T-cell (primary cell): ENCODE measurements at regions not wholly inside any gene's neighbourhood (a gene's known extent, or its start where the extent isn't known, plus 50 kb on each side); places are given as distances from the start of the nearest gene placed in this dataset.

Source experiments
- ATAC-seq, 4 experiments: fragments of 200-7000 bp in 3 of 4; fragments of 150-1000 bp in 1 of 4; cut with Tn5 transposase; replicated peaks in 1 of 4; 1 replicate in 3 of 4; 2 replicates in 1 of 4; pipeline ENCODE4 v1.10.0; 2021; ENCODE audit warnings: moderate library complexity in 3 of 4, mild to moderate bottlenecking in 2 of 4, moderate number of reproducible peaks in 1 of 4
- CTCF ChIA-PET, 2 donors: fragments of 300-600 bp; sonication (Branson Sonifier 250); formaldehyde crosslinking; loops; one replicate each; lab custom pipeline; 2022; ENCODE audit warnings: antibody characterized with exemption in 2 of 2; lab: Charles Lee
- POLR2A ChIA-PET, 2 donors: fragments of 300-600 bp; sonication (Branson Sonifier 250); formaldehyde crosslinking; loops; one replicate each; lab custom pipeline; 2022; ENCODE audit warnings: antibody characterized with exemption in 2 of 2; lab: Charles Lee
- DNase-seq, 35 experiments: peaks; one replicate each; pipeline versions ENCODE4 v3.0.0 to v3.0.0-alpha.2; 2013 to 2023
- H3K27ac ChIP-seq: one replicate; pipeline ENCODE4 v1.5.1; 2013; ENCODE audit warnings: low read length
- H3K27me3 ChIP-seq, 2 experiments: replicated peaks in 1 of 2; 1 replicate in 1 of 2; 2 replicates in 1 of 2; pipeline versions ENCODE4 v1.6.1 to v1.7.0; 2013; ENCODE audit warnings: low read length in 1 of 2, mixed read lengths in 1 of 2; ENCODE audit not compliant: control insufficient read depth in 2 of 2, insufficient read depth in 2 of 2; ENCODE audit errors: extremely low read depth in 1 of 2
- H3K36me3 ChIP-seq, 2 donors: 1 replicate in 1 of 2; 2 replicates in 1 of 2; pipeline versions ENCODE4 v1.6.1 to v1.7.0; 2013; ENCODE audit warnings: low read length in 1 of 2; ENCODE audit not compliant: control insufficient read depth in 2 of 2, insufficient read depth in 1 of 2; ENCODE audit errors: extremely low read depth in 1 of 2
- H3K4me1 ChIP-seq, 2 experiments: 1 replicate in 1 of 2; 2 replicates in 1 of 2; pipeline versions ENCODE4 v1.6.1 to v1.7.0; 2013; ENCODE audit warnings: low read length in 2 of 2, mixed read lengths in 1 of 2; ENCODE audit not compliant: insufficient read depth in 2 of 2, control insufficient read depth in 1 of 2; ENCODE audit errors: extremely low read depth in 1 of 2
- H3K4me3 ChIP-seq, 2 donors: 1 replicate in 1 of 2; 2 replicates in 1 of 2; pipeline versions ENCODE4 v1.5.1 to v1.7.0; 2013; ENCODE audit warnings: mild to moderate bottlenecking in 2 of 2, low read length in 1 of 2, moderate library complexity in 1 of 2; ENCODE audit not compliant: control insufficient read depth in 1 of 2; ENCODE audit errors: extremely low read depth in 1 of 2
- H3K9me3 ChIP-seq: 2 replicates; pipeline ENCODE4 v1.7.0; 2013
- H3K27ac Mint-ChIP-seq, 2 donors: one replicate each; pipeline ENCODE4 v1.8.0; 2020 to 2021; ENCODE audit warnings: mild to moderate bottlenecking in 2 of 2, mixed read lengths in 2 of 2
- H3K27me3 Mint-ChIP-seq, 2 donors: one replicate each; pipeline ENCODE4 v1.8.0; 2021 to 2022; ENCODE audit warnings: mixed read lengths in 2 of 2
- H3K36me3 Mint-ChIP-seq: one replicate; pipeline ENCODE4 v1.8.0; 2021; ENCODE audit warnings: mixed read lengths
- H3K4me1 Mint-ChIP-seq, 3 donors: one replicate each; pipeline ENCODE4 v1.8.0; 2020 to 2022; ENCODE audit warnings: mixed read lengths in 3 of 3, mild to moderate bottlenecking in 1 of 3
- H3K4me3 Mint-ChIP-seq, 3 donors: one replicate each; pipeline ENCODE4 v1.8.0; 2020 to 2022; ENCODE audit warnings: mild to moderate bottlenecking in 3 of 3, mixed read lengths in 3 of 3, moderate library complexity in 3 of 3
- H3K9me3 Mint-ChIP-seq, 3 donors: one replicate each; pipeline ENCODE4 v1.8.0; 2020 to 2022; ENCODE audit warnings: mixed read lengths in 3 of 3
- WGBS: methylation state at CpG from one replicate; pipeline ENCODE4 v1.1.5; 2013; ENCODE audit warnings: missing lambda C conversion rate; ENCODE audit not compliant: insufficient coverage; 5-methylcytosine and 5-hydroxymethylcytosine counted together

- H3K27ac ChIP-seq = no peak overlapping the region
- peaks cover 0 to 3% of the 10 kb centered on the region in 2 experiments for H3K4me1 ChIP-seq
- Mint-ChIP-seq H3K9me3 (peaks cover 0 to 10% (median 0%) of the 10 kb centered on the region in 3 donors), H3K36me3 (no peaks in the 10 kb centered on the region), H3K4me3 (no peak overlapping the region), H3K27ac (no peak overlapping the region), H3K4me1 (peaks cover 0 to 2% (median 0%) of the 10 kb centered on the region in 3 donors), H3K27me3 (peaks cover 51 to 69% of the 10 kb centered on the region in 2 donors)
- DNase-seq = no peak
- no peaks in the 10 kb centered on the region for H3K9me3 ChIP-seq
- ChIA-PET POLR2A (no interaction called here), CTCF (no interaction called here)
- no peak overlapping the region for H3K4me3 ChIP-seq
- no peaks in the 10 kb centered on the region for H3K36me3 ChIP-seq
- ATAC-seq = no peak
- peaks cover 8 to 40% of the 10 kb centered on the region in 2 experiments for H3K27me3 ChIP-seq
- WGBS = no CpG with 5 or more reads among the region's 1 CpG
Observed at GRCh38 chr1:22297999-22298398, 153.7 kb upstream of the ZBTB40 start.

- Histone ChIP-seq H3K4me1 (no peaks in the 10 kb centered on the region), H3K27me3 (peaks cover 2 to 4% of the 10 kb centered on the region in 2 experiments), H3K9me3 (no peaks in the 10 kb centered on the region), H3K27ac (no peak overlapping the region), H3K36me3 (no peaks in the 10 kb centered on the region), H3K4me3 (no peak overlapping the region)
- ATAC-seq (no peak), DNase-seq (no peak)
- H3K9me3 Mint-ChIP-seq = peaks cover 6 to 9% (median 6%) of the 10 kb centered on the region in 3 donors
- H3K4me1 Mint-ChIP-seq = no peaks in the 10 kb centered on the region
- POLR2A ChIA-PET = no interaction called here
- peaks cover 49 to 50% of the 10 kb centered on the region in 2 donors for H3K27me3 Mint-ChIP-seq
- H3K4me3 Mint-ChIP-seq = no peak overlapping the region
- CTCF ChIA-PET = no interaction called here
- H3K36me3 Mint-ChIP-seq = no peaks in the 10 kb centered on the region
- no peak overlapping the region for H3K27ac Mint-ChIP-seq
Observed at GRCh38 chr1:22303816-22304215, 147.8 kb upstream of the ZBTB40 start.

- DNase-seq (no peak), ATAC-seq (no peak)
- POLR2A ChIA-PET = no interaction called here
- WGBS = 100% methylated on average over 1 of the region's 2 CpGs
- Histone ChIP-seq H3K4me3 (no peak overlapping the region), H3K36me3 (no peaks in the 10 kb centered on the region), H3K27ac (no peak overlapping the region), H3K27me3 (peaks cover 0 to 30% of the 10 kb centered on the region in 2 experiments), H3K4me1 (no peaks in the 10 kb centered on the region), H3K9me3 (no peaks in the 10 kb centered on the region)
- H3K36me3 Mint-ChIP-seq = no peaks in the 10 kb centered on the region
- no peak overlapping the region for H3K4me3 Mint-ChIP-seq
- no peak overlapping the region for H3K27ac Mint-ChIP-seq
- peaks cover 5 to 6% (median 6%) of the 10 kb centered on the region in 3 donors for H3K9me3 Mint-ChIP-seq
- no peaks in the 10 kb centered on the region for H3K4me1 Mint-ChIP-seq
- CTCF ChIA-PET = no interaction called here
- H3K27me3 Mint-ChIP-seq = peaks cover 28 to 29% of the 10 kb centered on the region in 2 donors
Observed at GRCh38 chr1:22309572-22309971, 142.1 kb upstream of the ZBTB40 start.

- CTCF ChIA-PET = no interaction called here
- no peak overlapping the region for H3K4me3 Mint-ChIP-seq
- peaks cover 28% of the 10 kb centered on the region in 2 donors for H3K27me3 Mint-ChIP-seq
- POLR2A ChIA-PET = no interaction called here
- ATAC-seq = no peak
- H3K4me3 ChIP-seq = no peak overlapping the region
- H3K27ac Mint-ChIP-seq = no peak overlapping the region
- no peak overlapping the region for H3K27ac ChIP-seq
- H3K9me3 Mint-ChIP-seq = peaks cover 5 to 6% (median 6%) of the 10 kb centered on the region in 3 donors
- H3K9me3 ChIP-seq = no peaks in the 10 kb centered on the region
- H3K4me1 Mint-ChIP-seq = no peaks in the 10 kb centered on the region
- H3K27me3 ChIP-seq = peaks cover 0 to 45% of the 10 kb centered on the region in 2 experiments
- H3K36me3 Mint-ChIP-seq = no peaks in the 10 kb centered on the region
- no peaks in the 10 kb centered on the region for H3K4me1 ChIP-seq
- DNase-seq = no peak
- WGBS = 91% methylated on average over 5 of the region's 6 CpGs
- H3K36me3 ChIP-seq = no peaks in the 10 kb centered on the region
Observed at GRCh38 chr1:22311461-22311860, 140.2 kb upstream of the ZBTB40 start.

GRCh38 chr1:22313321-22313720 is 138.3 kb upstream of the ZBTB40 start:
- POLR2A ChIA-PET = no interaction called here
- no peak overlapping the region for H3K27ac Mint-ChIP-seq
- H3K4me3 Mint-ChIP-seq = no peak overlapping the region
- CTCF ChIA-PET = no interaction called here
- ATAC-seq (no peak), DNase-seq (no peak)
- H3K4me1 ChIP-seq = no peaks in the 10 kb centered on the region
- no peaks in the 10 kb centered on the region for H3K9me3 ChIP-seq
- 85% methylated on average over 7 of the region's 8 CpGs for WGBS
- peaks cover 2 to 57% of the 10 kb centered on the region in 2 experiments for H3K27me3 ChIP-seq
- peaks cover 26 to 29% of the 10 kb centered on the region in 2 donors for H3K27me3 Mint-ChIP-seq
- no peak overlapping the region for H3K27ac ChIP-seq
- no peaks in the 10 kb centered on the region for H3K36me3 ChIP-seq
- H3K4me1 Mint-ChIP-seq = no peaks in the 10 kb centered on the region
- no peaks in the 10 kb centered on the region for H3K36me3 Mint-ChIP-seq
- peaks cover 5 to 6% (median 6%) of the 10 kb centered on the region in 3 donors for H3K9me3 Mint-ChIP-seq
- no peak overlapping the region for H3K4me3 ChIP-seq

- Mint-ChIP-seq H3K4me1 (no peaks in the 10 kb centered on the region), H3K27me3 (peaks cover 31 to 37% of the 10 kb centered on the region in 2 donors), H3K4me3 (no peak overlapping the region), H3K36me3 (no peaks in the 10 kb centered on the region), H3K9me3 (peaks cover 2 to 3% (median 3%) of the 10 kb centered on the region in 3 donors), H3K27ac (no peak overlapping the region)
- H3K27me3 ChIP-seq = peaks cover 2 to 60% of the 10 kb centered on the region in 2 experiments
- H3K4me3 ChIP-seq = no peak overlapping the region
- no peaks in the 10 kb centered on the region for H3K9me3 ChIP-seq
- DNase-seq (no peak), ATAC-seq (no peak)
- no peaks in the 10 kb centered on the region for H3K36me3 ChIP-seq
- no peaks in the 10 kb centered on the region for H3K4me1 ChIP-seq
- ChIA-PET POLR2A (interaction anchor here in 1 of 2 donors (0.7 kb wide), 1 partner anchor 10 kb away, joined by 3 read pairs; no protein-coding TSS in a partner anchor), CTCF (no interaction called here)
- WGBS = 79% methylated on average over 9 of the region's 11 CpGs
- no peak overlapping the region for H3K27ac ChIP-seq
Observed at GRCh38 chr1:22314706-22315105, 136.9 kb upstream of the ZBTB40 start.
